ENCODE measurements at regions not wholly inside any gene's neighbourhood (a gene's known extent, or its start where the extent isn't known, plus 50 kb on each side); places are given as distances from the start of the nearest gene placed in this dataset.
"Not testable (repeated sequence)": the region's sequence is repeated elsewhere in the genome, so short reads cannot be mapped to it uniquely, and the experiment has no call there.

DNA sequence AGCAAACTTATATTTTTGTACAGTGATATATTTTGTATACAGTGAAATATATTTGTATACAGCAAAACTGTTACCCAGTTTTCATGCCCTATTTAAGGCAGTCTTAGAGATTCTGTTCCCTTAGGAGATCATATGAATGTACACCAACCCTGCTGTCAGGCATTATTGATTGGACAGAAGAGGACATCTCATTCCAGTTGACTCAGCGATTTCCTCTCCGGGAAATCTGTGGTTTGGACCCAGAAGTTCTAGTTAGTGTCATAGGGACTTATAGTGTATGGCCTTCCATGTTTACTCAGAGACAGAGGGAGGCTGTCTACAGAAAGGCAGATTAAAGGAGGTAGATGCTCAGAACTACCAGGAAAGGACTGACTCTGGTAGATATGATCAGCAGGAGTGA, 318.8 kb upstream of the KCNMB2 start:
- Histone ChIP-seq H3K4me1 (ENCODE audit: control insufficient read depth, insufficient read depth, low read length) (no peaks in the 10 kb centered on the region), H3K9me3 (ENCODE audit: control insufficient read depth, insufficient read depth, low read depth, low read length) (peaks cover 4% of the 10 kb centered on the region; the same call in 1 of the 2 replicates), H3K36me3 (ENCODE audit: control insufficient read depth, insufficient read depth, low read length) (no peaks in the 10 kb centered on the region), H3K4me3 (ENCODE audit: low read depth, low read length) (no peak overlapping the region), H3K9ac (ENCODE audit: low read length) (no peak overlapping the region), H3K27me3 (ENCODE audit: control insufficient read depth, insufficient read depth, low read length) (no peaks in the 10 kb centered on the region), H3K27ac (ENCODE audit: low read depth, low read length) (no peak overlapping the region)

- H3K4me1 ChIP-seq (ENCODE audit: control insufficient read depth, insufficient read depth, low read length), result no peaks in the 10 kb centered on the region
- no peak overlapping the region for H3K9ac ChIP-seq (ENCODE audit: low read length)
- no peak overlapping the region for H3K4me3 ChIP-seq (ENCODE audit: low read depth, low read length)
- H3K9me3 ChIP-seq (ENCODE audit: control insufficient read depth, insufficient read depth, low read depth, low read length), result peaks cover 4% of the 10 kb centered on the region; the same call in 1 of the 2 replicates
- H3K27me3 ChIP-seq (ENCODE audit: control insufficient read depth, insufficient read depth, low read length), result no peaks in the 10 kb centered on the region
- H3K36me3 ChIP-seq (ENCODE audit: control insufficient read depth, insufficient read depth, low read length), result no peaks in the 10 kb centered on the region
- no peak overlapping the region for H3K27ac ChIP-seq (ENCODE audit: low read depth, low read length)
Observed at GRCh38 chr3:178218231-178218630, 318.0 kb upstream of the KCNMB2 start.

DNA sequence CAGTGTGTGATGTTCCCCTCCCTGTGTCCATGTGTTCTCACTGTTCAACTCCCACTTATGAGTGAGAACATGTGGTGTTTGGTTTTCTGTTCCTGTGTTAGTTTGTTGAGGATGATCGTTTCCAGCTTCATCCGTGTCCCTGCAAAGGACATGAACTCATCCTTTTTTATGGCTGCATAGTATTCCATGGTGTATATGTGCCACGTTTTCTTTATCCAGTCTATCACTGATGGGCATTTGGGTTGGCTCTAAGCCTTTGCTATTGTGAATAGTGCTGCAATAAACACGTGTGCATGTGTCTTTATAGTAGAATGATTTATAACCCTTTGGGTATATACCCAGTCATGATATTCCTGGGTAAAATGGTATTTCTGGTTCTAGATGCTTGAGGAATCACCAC, 316.6 kb upstream of the KCNMB2 start:
- not testable (repeated sequence) for H3K27ac ChIP-seq (ENCODE audit: low read depth, low read length); H3K4me3 ChIP-seq (ENCODE audit: low read depth, low read length); H3K4me1 ChIP-seq (ENCODE audit: control insufficient read depth, insufficient read depth, low read length); H3K9ac ChIP-seq (ENCODE audit: low read length); H3K27me3 ChIP-seq (ENCODE audit: control insufficient read depth, insufficient read depth, low read length); H3K9me3 ChIP-seq (ENCODE audit: control insufficient read depth, insufficient read depth, low read depth, low read length); H3K36me3 ChIP-seq (ENCODE audit: control insufficient read depth, insufficient read depth, low read length)

GRCh38 chr3:178223876-178224275, 312.4 kb upstream of the KCNMB2 start:
- Histone ChIP-seq H3K4me3 (ENCODE audit: low read depth, low read length) (no peak overlapping the region), H3K4me1 (ENCODE audit: control insufficient read depth, insufficient read depth, low read length) (no peaks in the 10 kb centered on the region), H3K9ac (ENCODE audit: low read length) (no peak overlapping the region), H3K27me3 (ENCODE audit: control insufficient read depth, insufficient read depth, low read length) (no peaks in the 10 kb centered on the region), H3K27ac (ENCODE audit: low read depth, low read length) (no peak overlapping the region), H3K36me3 (ENCODE audit: control insufficient read depth, insufficient read depth, low read length) (no peaks in the 10 kb centered on the region), H3K9me3 (ENCODE audit: control insufficient read depth, insufficient read depth, low read depth, low read length) (peaks cover 7% of the 10 kb centered on the region; the same call in 1 of the 2 replicates)

DNA sequence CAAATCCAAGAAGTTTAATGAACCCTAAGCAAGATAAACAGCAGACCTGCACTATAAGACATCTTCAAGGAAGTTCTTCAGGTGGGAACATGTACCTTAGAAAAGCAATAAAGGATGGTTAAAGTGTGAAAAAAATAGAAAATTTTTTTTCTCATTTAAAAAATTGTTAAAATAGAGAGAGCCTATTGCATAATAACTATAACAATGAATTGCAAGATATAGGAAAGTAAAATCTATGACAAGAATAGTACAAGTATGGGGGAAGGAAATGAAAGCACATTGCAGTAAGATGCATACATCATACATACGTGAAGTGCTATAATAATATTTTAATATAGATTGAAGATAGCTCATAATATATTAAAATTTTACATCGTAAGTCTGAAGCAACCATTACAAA, 310.1 kb upstream of the KCNMB2 start:
- Histone ChIP-seq H3K36me3 (ENCODE audit: control insufficient read depth, insufficient read depth, low read length) (no peaks in the 10 kb centered on the region), H3K9me3 (ENCODE audit: control insufficient read depth, insufficient read depth, low read depth, low read length) (peaks cover 2% of the 10 kb centered on the region; the same call in 1 of the 2 replicates), H3K4me3 (ENCODE audit: low read depth, low read length) (no peak overlapping the region), H3K9ac (ENCODE audit: low read length) (no peak overlapping the region), H3K27me3 (ENCODE audit: control insufficient read depth, insufficient read depth, low read length) (no peaks in the 10 kb centered on the region), H3K4me1 (ENCODE audit: control insufficient read depth, insufficient read depth, low read length) (no peaks in the 10 kb centered on the region), H3K27ac (ENCODE audit: low read depth, low read length) (no peak overlapping the region)

DNA sequence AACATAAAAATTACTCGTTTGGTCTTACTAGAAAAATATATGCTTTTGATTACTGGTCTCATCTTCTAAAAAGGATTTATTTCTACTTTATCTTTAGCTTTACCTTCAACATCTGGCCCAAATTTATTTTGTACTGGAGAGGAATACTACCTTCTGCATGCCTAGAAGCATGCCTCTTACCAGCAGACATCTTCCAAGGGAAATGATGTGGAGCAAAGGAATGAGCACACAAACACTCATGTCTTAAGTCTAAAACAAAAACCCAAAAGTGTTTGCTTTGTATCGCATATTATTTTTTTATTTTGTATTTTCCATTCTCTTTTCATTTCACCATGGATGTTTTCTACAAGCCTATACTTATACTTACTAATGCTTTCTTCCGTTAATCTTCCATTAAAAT, 304.6 kb upstream of the KCNMB2 start:
- no peaks in the 10 kb centered on the region for H3K27me3 ChIP-seq (ENCODE audit: control insufficient read depth, insufficient read depth, low read length)
- H3K36me3 ChIP-seq (ENCODE audit: control insufficient read depth, insufficient read depth, low read length), result no peaks in the 10 kb centered on the region
- peaks cover 6% of the 10 kb centered on the region; the same call in 1 of the 2 replicates for H3K4me1 ChIP-seq (ENCODE audit: control insufficient read depth, insufficient read depth, low read length)
- no peak overlapping the region for H3K27ac ChIP-seq (ENCODE audit: low read depth, low read length)
- H3K9me3 ChIP-seq (ENCODE audit: control insufficient read depth, insufficient read depth, low read depth, low read length), result peaks cover 2% of the 10 kb centered on the region; the same call in 1 of the 2 replicates
- no peak overlapping the region for H3K9ac ChIP-seq (ENCODE audit: low read length)
- H3K4me3 ChIP-seq (ENCODE audit: low read depth, low read length), result no peak overlapping the region

DNA sequence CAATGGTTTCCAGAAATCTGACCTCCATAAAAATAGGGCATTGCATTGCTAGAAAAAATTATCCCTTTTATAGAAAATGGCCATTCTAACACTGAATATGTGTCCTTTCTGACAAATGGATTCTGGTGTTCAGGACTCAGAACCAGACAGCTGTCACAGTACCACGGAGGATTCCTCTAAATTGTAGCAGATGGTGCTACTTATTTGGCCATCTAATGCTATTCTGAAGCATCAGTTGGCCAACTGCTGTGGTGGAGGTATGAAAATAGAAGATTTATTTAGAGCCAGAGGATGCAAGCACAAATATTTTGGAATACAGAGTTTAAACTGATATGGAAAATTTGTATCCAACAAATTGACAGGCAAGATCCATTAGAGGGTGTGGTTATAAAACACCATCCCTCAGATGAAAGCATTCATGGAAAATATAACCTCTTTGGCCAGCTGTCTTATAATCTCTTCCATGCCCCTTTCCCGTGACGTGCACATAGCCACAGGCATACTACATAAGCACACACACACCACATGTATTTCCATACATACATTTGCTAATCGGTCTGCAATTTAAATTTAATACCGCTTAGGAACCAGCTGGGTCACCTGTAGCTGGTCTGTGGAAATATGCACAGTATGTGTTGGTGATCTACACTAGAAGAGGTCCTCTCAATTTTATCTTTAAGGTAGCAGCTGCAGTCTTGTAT, 302.7 kb upstream of the KCNMB2 start:
- no peaks in the 10 kb centered on the region; the same call in 1 of the 2 replicates for H3K9me3 ChIP-seq (ENCODE audit: control insufficient read depth, insufficient read depth, low read depth, low read length)
- no peak overlapping the region for H3K4me3 ChIP-seq (ENCODE audit: low read depth, low read length)
- peaks cover 21% of the 10 kb centered on the region for H3K4me1 ChIP-seq (ENCODE audit: control insufficient read depth, insufficient read depth, low read length)
- H3K27me3 ChIP-seq (ENCODE audit: control insufficient read depth, insufficient read depth, low read length), result no peaks in the 10 kb centered on the region
- H3K27ac ChIP-seq (ENCODE audit: low read depth, low read length), result no peak overlapping the region
- H3K9ac ChIP-seq (ENCODE audit: low read length), result no peak overlapping the region
- no peaks in the 10 kb centered on the region for H3K36me3 ChIP-seq (ENCODE audit: control insufficient read depth, insufficient read depth, low read length)

- no peak overlapping the region for H3K4me3 ChIP-seq (ENCODE audit: low read depth, low read length)
- H3K27ac ChIP-seq (ENCODE audit: low read depth, low read length), result 0 out of 2 replicates have a peak overlapping the region, but pooled peaks have one; percentile 36
- no peaks in the 10 kb centered on the region for H3K27me3 ChIP-seq (ENCODE audit: control insufficient read depth, insufficient read depth, low read length)
- H3K9me3 ChIP-seq (ENCODE audit: control insufficient read depth, insufficient read depth, low read depth, low read length), result peaks cover 3% of the 10 kb centered on the region; the same call in 1 of the 2 replicates
- H3K4me1 ChIP-seq (ENCODE audit: control insufficient read depth, insufficient read depth, low read length), result peaks cover 27% of the 10 kb centered on the region
- H3K9ac ChIP-seq (ENCODE audit: low read length), result no peak overlapping the region
- H3K36me3 ChIP-seq (ENCODE audit: control insufficient read depth, insufficient read depth, low read length), result no peaks in the 10 kb centered on the region
Observed at GRCh38 chr3:178236555-178237277, 299.5 kb upstream of the KCNMB2 start.

GRCh38 chr3:178238179-178238578, 298.1 kb upstream of the KCNMB2 start:
- Histone ChIP-seq H3K4me3 (ENCODE audit: low read depth, low read length) (no peak overlapping the region), H3K27me3 (ENCODE audit: control insufficient read depth, insufficient read depth, low read length) (no peaks in the 10 kb centered on the region), H3K9me3 (ENCODE audit: control insufficient read depth, insufficient read depth, low read depth, low read length) (peaks cover 6% of the 10 kb centered on the region; the same call in 1 of the 2 replicates), H3K36me3 (ENCODE audit: control insufficient read depth, insufficient read depth, low read length) (no peaks in the 10 kb centered on the region), H3K27ac (ENCODE audit: low read depth, low read length) (peak overlapping the region; percentile 51; the same call in 1 of the 2 replicates), H3K9ac (ENCODE audit: low read length) (no peak overlapping the region), H3K4me1 (ENCODE audit: control insufficient read depth, insufficient read depth, low read length) (peaks cover 27% of the 10 kb centered on the region)

DNA sequence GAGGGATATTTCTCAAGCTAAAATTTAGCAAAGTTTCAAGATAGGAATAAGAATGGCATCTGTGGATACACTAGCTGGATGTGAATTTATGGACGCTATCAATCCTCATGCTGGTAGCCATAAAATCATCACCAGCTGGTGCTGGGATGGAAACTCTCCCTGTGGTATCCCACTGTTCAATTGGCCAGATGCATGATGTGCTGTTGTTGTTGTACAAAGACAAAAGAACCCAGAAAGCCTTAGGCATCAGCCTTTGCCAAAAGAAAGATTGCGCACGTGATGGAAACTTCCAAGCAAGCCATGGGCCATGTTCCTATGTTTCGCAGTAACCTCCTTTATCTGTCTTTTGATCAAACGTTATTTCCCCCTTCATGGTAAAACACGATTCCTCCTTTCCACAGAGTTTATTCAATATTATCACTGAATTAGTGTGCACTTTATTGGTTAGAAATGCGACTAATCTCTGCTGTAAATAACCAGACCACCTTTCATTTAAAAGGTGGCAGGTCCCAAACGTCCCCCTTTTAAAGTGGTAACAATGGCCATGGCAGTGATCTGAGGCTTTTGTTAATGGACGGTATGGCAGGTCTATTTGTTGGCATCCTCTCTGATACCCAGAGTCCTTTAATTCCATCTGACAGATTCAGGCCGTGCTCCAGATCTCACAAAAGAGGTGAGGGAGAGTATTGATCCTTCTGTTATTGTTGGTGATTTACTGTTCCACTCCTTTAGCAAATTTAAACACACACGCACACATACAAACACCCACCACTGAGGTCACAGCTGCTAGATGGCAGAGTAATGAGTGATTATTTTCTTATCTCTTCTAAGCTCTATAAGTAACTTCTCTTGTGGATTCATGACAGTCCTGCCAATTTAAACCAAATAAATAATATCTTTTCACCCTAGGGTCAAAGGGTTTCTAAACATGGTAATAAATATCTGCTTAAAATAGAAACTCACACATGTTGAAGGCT, 291.2 kb upstream of the KCNMB2 start:
- no peaks in the 10 kb centered on the region for H3K27me3 ChIP-seq (ENCODE audit: control insufficient read depth, insufficient read depth, low read length)
- H3K27ac ChIP-seq (ENCODE audit: low read depth, low read length), result no peak overlapping the region
- H3K9me3 ChIP-seq (ENCODE audit: control insufficient read depth, insufficient read depth, low read depth, low read length), result peaks cover 6% of the 10 kb centered on the region; the same call in 1 of the 2 replicates
- H3K4me3 ChIP-seq (ENCODE audit: low read depth, low read length), result no peak overlapping the region
- no peaks in the 10 kb centered on the region for H3K4me1 ChIP-seq (ENCODE audit: control insufficient read depth, insufficient read depth, low read length)
- H3K9ac ChIP-seq (ENCODE audit: low read length), result no peak overlapping the region
- no peaks in the 10 kb centered on the region for H3K36me3 ChIP-seq (ENCODE audit: control insufficient read depth, insufficient read depth, low read length)

Measured in HUES6 (cell line).